Suprapubic skin (tissue), 4 donors: ENCODE measurements at regions not wholly inside any gene's neighbourhood (a gene's known extent, or its start where the extent isn't known, plus 50 kb on each side); places are given as distances from the start of the nearest gene placed in this dataset.

Source experiments
- CTCF ChIP-seq, 2 donors: fragments of 200-600 bp in 1 of 2; fragments of 450-650 bp in 1 of 2; sonication (generic) in 1 of 2; IDR thresholded peaks; one replicate each; pipeline ENCODE4 v1.5.1; 2016 to 2019; ENCODE audit warnings: antibody characterized with exemption in 2 of 2, mild to moderate bottlenecking in 1 of 2, moderate library complexity in 1 of 2
- EP300 ChIP-seq: sonication (generic); formaldehyde crosslinking; IDR thresholded peaks from one replicate; pipeline ENCODE4 v1.6.1; 2017; ENCODE audit warnings: antibody characterized with exemption
- POLR2A ChIP-seq, 2 donors: fragments of 450-650 bp; IDR thresholded peaks; one replicate each; pipeline ENCODE4 v1.6.1; 2017; ENCODE audit warnings: antibody characterized with exemption in 2 of 2, mild to moderate bottlenecking in 2 of 2, moderate library complexity in 2 of 2
- POLR2AphosphoS5 ChIP-seq, 3 donors: sonication (generic); formaldehyde crosslinking; IDR thresholded peaks; one replicate each; pipeline ENCODE4 v1.6.1; 2017; ENCODE audit warnings: antibody characterized with exemption in 3 of 3

DNA sequence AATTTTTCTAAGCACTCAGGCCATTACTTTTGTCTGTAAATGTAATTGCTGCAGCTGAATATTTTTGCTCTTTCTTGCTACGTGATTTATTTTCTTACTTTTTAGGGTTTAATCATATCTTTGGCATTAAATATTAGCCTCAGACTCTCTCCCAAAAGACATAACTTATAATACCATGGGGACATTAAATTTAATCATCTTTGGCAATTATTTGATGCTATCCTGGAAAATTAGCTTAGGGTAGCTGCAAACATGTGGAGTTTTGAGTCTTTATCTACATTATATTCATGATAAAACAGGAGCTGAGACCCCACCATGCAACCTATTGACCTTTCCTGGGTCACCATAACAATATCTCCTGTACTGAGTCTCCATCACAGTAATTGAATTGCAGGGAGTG, 59.1 kb upstream of the EDAR start:
- TF ChIP-seq POLR2AphosphoS5 (IDR thresholded peaks at IDR 0.05) (no peak), CTCF (IDR thresholded peaks at IDR 0.05) (no peak), EP300 (no peak), POLR2A (IDR thresholded peaks at IDR 0.05) (no peak)
